HepG2 (cell line): ENCODE measurements at regions not wholly inside any gene's neighbourhood (a gene's known extent, or its start where the extent isn't known, plus 50 kb on each side); places are given as distances from the start of the nearest gene placed in this dataset.

Experiments used
- BHLHE40 ChIP-seq: IDR thresholded peaks from 2 replicates; pipeline ENCODE4 v1.6.1; 2011; ENCODE audit warnings: low read length, improper control_type of control experiment
- CEBPG ChIP-seq: IDR thresholded peaks from 2 replicates; pipeline ENCODE4 v1.6.1; 2016
- EHMT2 ChIP-seq: fragments of 200-600 bp; sonication (generic); IDR thresholded peaks from 2 replicates; pipeline ENCODE4 v1.7.0; 2017; ENCODE audit warnings: antibody characterized with exemption, low read depth, low read length, borderline replicate concordance
- EP300 ChIP-seq, 3 experiments: sonication (generic) in 1 of 3; formaldehyde crosslinking in 1 of 3; IDR thresholded peaks; 2 replicates each; pipeline versions ENCODE4 v1.5.1 to v1.6.1; 2011 to 2020; ENCODE audit warnings: low read depth in 2 of 3, low read length in 2 of 3, borderline replicate concordance in 1 of 3, improper control_type of control experiment in 1 of 3, mild to moderate bottlenecking in 1 of 3, missing genetic modification reagents in 1 of 3, moderate library complexity in 1 of 3
- EZH2 ChIP-seq: conservative IDR thresholded peaks from 2 replicates; pipeline ENCODE4 v1.6.1; 2012; ENCODE audit warnings: mild to moderate bottlenecking, low read depth, low read length, moderate library complexity
- PRPF4 ChIP-seq: fragments of 200-400 bp; formaldehyde crosslinking; IDR thresholded peaks from 2 replicates; pipeline ENCODE4 v1.6.1; 2016; ENCODE audit warnings: low read length, low read depth; ENCODE audit not compliant: poor library complexity, severe bottlenecking
- ZNF7 ChIP-seq: IDR thresholded peaks from 2 replicates; pipeline ENCODE4 v1.6.1; 2016; ENCODE audit warnings: missing biosample characterization, missing genetic modification reagents
- TF ChIP-seq, protein P1 (sequence below), 2 experiments: IDR thresholded peaks; 2 replicates each; pipeline ENCODE4 v1.6.1; 2011 to 2012; ENCODE audit warnings: low read length in 2 of 2, borderline replicate concordance in 1 of 2, low read depth in 1 of 2, mild to moderate bottlenecking in 1 of 2, moderate library complexity in 1 of 2
- TF ChIP-seq, protein P2 (sequence below): sonication (generic); formaldehyde crosslinking; IDR thresholded peaks from 2 replicates; pipeline ENCODE4 v1.5.0; 2020; ENCODE audit warnings: mild to moderate bottlenecking, missing genetic modification reagents, moderate library complexity
- TF ChIP-seq, protein P3 (sequence below): IDR thresholded peaks from 2 replicates; pipeline ENCODE4 v1.6.1; 2016
- TF ChIP-seq, protein P4 (sequence below): sonication (generic); formaldehyde crosslinking; IDR thresholded peaks from 2 replicates; pipeline ENCODE4 v1.5.0; 2020; ENCODE audit warnings: mild to moderate bottlenecking, missing genetic modification reagents, borderline replicate concordance
- TF ChIP-seq, protein P5 (sequence below): sonication (generic); formaldehyde crosslinking; IDR thresholded peaks from 2 replicates; pipeline ENCODE4 v1.4.0; 2020; ENCODE audit warnings: missing genetic modification reagents
- TF ChIP-seq, protein P6 (sequence below): sonication (generic); formaldehyde crosslinking; IDR thresholded peaks from 2 replicates; pipeline ENCODE4 v1.5.0; 2020; ENCODE audit warnings: missing genetic modification reagents, mild to moderate bottlenecking, borderline replicate concordance

DNA sequence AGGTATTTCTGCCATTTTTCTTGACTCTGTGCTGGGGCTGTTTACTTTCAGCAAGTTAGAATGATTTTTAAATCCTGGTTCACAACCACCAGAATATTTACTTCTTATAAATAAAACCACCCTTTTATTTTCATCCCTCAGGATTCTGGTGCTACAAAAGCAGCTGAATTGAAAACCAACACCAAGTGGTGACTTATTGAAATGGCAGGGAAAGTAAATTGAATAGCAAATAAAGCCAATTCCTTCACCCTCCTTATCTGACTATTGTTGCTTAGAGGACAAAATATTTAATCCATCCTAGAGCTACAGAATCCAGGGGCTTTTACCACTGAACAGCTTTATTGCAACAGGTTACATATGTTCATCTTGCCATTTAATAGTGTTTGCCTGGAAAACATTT, 828.6 kb upstream of the GHITM start:
- TF ChIP-seq, protein P1, sequence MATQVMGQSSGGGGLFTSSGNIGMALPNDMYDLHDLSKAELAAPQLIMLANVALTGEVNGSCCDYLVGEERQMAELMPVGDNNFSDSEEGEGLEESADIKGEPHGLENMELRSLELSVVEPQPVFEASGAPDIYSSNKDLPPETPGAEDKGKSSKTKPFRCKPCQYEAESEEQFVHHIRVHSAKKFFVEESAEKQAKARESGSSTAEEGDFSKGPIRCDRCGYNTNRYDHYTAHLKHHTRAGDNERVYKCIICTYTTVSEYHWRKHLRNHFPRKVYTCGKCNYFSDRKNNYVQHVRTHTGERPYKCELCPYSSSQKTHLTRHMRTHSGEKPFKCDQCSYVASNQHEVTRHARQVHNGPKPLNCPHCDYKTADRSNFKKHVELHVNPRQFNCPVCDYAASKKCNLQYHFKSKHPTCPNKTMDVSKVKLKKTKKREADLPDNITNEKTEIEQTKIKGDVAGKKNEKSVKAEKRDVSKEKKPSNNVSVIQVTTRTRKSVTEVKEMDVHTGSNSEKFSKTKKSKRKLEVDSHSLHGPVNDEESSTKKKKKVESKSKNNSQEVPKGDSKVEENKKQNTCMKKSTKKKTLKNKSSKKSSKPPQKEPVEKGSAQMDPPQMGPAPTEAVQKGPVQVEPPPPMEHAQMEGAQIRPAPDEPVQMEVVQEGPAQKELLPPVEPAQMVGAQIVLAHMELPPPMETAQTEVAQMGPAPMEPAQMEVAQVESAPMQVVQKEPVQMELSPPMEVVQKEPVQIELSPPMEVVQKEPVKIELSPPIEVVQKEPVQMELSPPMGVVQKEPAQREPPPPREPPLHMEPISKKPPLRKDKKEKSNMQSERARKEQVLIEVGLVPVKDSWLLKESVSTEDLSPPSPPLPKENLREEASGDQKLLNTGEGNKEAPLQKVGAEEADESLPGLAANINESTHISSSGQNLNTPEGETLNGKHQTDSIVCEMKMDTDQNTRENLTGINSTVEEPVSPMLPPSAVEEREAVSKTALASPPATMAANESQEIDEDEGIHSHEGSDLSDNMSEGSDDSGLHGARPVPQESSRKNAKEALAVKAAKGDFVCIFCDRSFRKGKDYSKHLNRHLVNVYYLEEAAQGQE (IDR thresholded peaks at IDR 0.05; ENCODE audit: borderline replicate concordance in 1 of 2, low read depth in 1 of 2, low read length in 2 of 2) = no peak
- TF ChIP-seq, protein P2, sequence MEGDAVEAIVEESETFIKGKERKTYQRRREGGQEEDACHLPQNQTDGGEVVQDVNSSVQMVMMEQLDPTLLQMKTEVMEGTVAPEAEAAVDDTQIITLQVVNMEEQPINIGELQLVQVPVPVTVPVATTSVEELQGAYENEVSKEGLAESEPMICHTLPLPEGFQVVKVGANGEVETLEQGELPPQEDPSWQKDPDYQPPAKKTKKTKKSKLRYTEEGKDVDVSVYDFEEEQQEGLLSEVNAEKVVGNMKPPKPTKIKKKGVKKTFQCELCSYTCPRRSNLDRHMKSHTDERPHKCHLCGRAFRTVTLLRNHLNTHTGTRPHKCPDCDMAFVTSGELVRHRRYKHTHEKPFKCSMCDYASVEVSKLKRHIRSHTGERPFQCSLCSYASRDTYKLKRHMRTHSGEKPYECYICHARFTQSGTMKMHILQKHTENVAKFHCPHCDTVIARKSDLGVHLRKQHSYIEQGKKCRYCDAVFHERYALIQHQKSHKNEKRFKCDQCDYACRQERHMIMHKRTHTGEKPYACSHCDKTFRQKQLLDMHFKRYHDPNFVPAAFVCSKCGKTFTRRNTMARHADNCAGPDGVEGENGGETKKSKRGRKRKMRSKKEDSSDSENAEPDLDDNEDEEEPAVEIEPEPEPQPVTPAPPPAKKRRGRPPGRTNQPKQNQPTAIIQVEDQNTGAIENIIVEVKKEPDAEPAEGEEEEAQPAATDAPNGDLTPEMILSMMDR (CRISPR knock-in tag) = no peak
- TF ChIP-seq, protein P3, sequence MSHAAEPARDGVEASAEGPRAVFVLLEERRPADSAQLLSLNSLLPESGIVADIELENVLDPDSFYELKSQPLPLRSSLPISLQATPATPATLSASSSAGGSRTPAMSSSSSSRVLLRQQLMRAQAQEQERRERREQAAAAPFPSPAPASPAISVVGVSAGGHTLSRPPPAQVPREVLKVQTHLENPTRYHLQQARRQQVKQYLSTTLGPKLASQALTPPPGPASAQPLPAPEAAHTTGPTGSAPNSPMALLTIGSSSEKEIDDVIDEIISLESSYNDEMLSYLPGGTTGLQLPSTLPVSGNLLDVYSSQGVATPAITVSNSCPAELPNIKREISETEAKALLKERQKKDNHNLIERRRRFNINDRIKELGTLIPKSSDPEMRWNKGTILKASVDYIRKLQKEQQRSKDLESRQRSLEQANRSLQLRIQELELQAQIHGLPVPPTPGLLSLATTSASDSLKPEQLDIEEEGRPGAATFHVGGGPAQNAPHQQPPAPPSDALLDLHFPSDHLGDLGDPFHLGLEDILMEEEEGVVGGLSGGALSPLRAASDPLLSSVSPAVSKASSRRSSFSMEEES = no peak
- no peak for TF ChIP-seq EP300 (IDR thresholded peaks at IDR 0.05; ENCODE audit: low read depth in 2 of 2, low read length in 2 of 2)
- TF ChIP-seq EP300 (CRISPR knock-in tag; IDR thresholded peaks at IDR 0.05; ENCODE audit: borderline replicate concordance) = no peak
- TF ChIP-seq EZH2 = no peak
- TF ChIP-seq, protein P4, sequence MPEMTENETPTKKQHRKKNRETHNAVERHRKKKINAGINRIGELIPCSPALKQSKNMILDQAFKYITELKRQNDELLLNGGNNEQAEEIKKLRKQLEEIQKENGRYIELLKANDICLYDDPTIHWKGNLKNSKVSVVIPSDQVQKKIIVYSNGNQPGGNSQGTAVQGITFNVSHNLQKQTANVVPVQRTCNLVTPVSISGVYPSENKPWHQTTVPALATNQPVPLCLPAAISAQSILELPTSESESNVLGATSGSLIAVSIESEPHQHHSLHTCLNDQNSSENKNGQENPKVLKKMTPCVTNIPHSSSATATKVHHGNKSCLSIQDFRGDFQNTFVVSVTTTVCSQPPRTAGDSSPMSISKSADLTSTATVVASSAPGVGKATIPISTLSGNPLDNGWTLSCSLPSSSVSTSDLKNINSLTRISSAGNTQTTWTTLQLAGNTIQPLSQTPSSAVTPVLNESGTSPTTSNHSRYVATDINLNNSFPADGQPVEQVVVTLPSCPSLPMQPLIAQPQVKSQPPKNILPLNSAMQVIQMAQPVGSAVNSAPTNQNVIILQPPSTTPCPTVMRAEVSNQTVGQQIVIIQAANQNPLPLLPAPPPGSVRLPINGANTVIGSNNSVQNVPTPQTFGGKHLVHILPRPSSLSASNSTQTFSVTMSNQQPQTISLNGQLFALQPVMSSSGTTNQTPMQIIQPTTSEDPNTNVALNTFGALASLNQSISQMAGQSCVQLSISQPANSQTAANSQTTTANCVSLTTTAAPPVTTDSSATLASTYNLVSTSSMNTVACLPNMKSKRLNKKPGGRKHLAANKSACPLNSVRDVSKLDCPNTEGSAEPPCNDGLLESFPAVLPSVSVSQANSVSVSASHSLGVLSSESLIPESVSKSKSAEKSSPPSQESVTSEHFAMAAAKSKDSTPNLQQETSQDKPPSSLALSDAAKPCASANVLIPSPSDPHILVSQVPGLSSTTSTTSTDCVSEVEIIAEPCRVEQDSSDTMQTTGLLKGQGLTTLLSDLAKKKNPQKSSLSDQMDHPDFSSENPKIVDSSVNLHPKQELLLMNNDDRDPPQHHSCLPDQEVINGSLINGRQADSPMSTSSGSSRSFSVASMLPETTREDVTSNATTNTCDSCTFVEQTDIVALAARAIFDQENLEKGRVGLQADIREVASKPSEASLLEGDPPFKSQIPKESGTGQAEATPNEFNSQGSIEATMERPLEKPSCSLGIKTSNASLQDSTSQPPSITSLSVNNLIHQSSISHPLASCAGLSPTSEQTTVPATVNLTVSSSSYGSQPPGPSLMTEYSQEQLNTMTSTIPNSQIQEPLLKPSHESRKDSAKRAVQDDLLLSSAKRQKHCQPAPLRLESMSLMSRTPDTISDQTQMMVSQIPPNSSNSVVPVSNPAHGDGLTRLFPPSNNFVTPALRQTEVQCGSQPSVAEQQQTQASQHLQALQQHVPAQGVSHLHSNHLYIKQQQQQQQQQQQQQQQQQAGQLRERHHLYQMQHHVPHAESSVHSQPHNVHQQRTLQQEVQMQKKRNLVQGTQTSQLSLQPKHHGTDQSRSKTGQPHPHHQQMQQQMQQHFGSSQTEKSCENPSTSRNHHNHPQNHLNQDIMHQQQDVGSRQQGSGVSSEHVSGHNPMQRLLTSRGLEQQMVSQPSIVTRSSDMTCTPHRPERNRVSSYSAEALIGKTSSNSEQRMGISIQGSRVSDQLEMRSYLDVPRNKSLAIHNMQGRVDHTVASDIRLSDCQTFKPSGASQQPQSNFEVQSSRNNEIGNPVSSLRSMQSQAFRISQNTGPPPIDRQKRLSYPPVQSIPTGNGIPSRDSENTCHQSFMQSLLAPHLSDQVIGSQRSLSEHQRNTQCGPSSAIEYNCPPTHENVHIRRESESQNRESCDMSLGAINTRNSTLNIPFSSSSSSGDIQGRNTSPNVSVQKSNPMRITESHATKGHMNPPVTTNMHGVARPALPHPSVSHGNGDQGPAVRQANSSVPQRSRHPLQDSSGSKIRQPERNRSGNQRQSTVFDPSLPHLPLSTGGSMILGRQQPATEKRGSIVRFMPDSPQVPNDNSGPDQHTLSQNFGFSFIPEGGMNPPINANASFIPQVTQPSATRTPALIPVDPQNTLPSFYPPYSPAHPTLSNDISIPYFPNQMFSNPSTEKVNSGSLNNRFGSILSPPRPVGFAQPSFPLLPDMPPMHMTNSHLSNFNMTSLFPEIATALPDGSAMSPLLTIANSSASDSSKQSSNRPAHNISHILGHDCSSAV (CRISPR knock-in tag) = no peak
- TF ChIP-seq BHLHE40 = no peak
- TF ChIP-seq EHMT2 = no peak
- TF ChIP-seq, protein P5, sequence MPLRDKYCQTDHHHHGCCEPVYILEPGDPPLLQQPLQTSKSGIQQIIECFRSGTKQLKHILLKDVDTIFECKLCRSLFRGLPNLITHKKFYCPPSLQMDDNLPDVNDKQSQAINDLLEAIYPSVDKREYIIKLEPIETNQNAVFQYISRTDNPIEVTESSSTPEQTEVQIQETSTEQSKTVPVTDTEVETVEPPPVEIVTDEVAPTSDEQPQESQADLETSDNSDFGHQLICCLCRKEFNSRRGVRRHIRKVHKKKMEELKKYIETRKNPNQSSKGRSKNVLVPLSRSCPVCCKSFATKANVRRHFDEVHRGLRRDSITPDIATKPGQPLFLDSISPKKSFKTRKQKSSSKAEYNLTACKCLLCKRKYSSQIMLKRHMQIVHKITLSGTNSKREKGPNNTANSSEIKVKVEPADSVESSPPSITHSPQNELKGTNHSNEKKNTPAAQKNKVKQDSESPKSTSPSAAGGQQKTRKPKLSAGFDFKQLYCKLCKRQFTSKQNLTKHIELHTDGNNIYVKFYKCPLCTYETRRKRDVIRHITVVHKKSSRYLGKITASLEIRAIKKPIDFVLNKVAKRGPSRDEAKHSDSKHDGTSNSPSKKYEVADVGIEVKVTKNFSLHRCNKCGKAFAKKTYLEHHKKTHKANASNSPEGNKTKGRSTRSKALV (CRISPR knock-in tag) = no peak
- TF ChIP-seq, protein P6, sequence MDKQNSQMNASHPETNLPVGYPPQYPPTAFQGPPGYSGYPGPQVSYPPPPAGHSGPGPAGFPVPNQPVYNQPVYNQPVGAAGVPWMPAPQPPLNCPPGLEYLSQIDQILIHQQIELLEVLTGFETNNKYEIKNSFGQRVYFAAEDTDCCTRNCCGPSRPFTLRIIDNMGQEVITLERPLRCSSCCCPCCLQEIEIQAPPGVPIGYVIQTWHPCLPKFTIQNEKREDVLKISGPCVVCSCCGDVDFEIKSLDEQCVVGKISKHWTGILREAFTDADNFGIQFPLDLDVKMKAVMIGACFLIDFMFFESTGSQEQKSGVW (CRISPR knock-in tag) = no peak
- no peak for TF ChIP-seq ZNF7
- no peak for TF ChIP-seq PRPF4
- TF ChIP-seq CEBPG (CRISPR knock-in tag) = no peak
